ENCODE measurements at regions not wholly inside any gene's neighbourhood (a gene's known extent, or its start where the extent isn't known, plus 50 kb on each side); places are given as distances from the start of the nearest gene placed in this dataset.

- Histone ChIP-seq H3K4me1 (no peaks in the 10 kb centered on the region), H3K27ac (no peak overlapping the region), H3K4me3 (no peak overlapping the region), H3K27me3 (no peaks in the 10 kb centered on the region), H3K9me3 (no peaks in the 10 kb centered on the region), H3K36me3 (no peaks in the 10 kb centered on the region)
- no peak for TF ChIP-seq EP300 (IDR thresholded peaks at IDR 0.05)
- no peak for TF ChIP-seq CTCF (IDR thresholded peaks at IDR 0.05)
- TF ChIP-seq POLR2A (IDR thresholded peaks at IDR 0.05) = no peak
- TF ChIP-seq POLR2AphosphoS5 (IDR thresholded peaks at IDR 0.05) = no peak
- intact Hi-C loops (cut with DNase I) = no loop called here
- WGBS, 2 donors = 78 to 81% methylated on average over 3 of the region's 3 CpGs
- no peak for DNase-seq
Observed at GRCh38 chr12:118822512-118822911, 158.8 kb upstream of the SRRM4 start.

- no peak for TF ChIP-seq CTCF (IDR thresholded peaks at IDR 0.05)
- no peak for TF ChIP-seq POLR2AphosphoS5 (IDR thresholded peaks at IDR 0.05)
- TF ChIP-seq POLR2A (IDR thresholded peaks at IDR 0.05) = no peak
- no peak for TF ChIP-seq EP300 (IDR thresholded peaks at IDR 0.05)
- Histone ChIP-seq H3K4me1 (no peaks in the 10 kb centered on the region), H3K27me3 (no peaks in the 10 kb centered on the region), H3K4me3 (no peak overlapping the region), H3K27ac (no peak overlapping the region), H3K9me3 (no peaks in the 10 kb centered on the region), H3K36me3 (no peaks in the 10 kb centered on the region)
- DNase-seq = no peak
- 25 to 35% methylated on average over 1 of the region's 1 CpG for WGBS, 2 donors
- intact Hi-C loops (cut with DNase I) = no loop called here
Observed at GRCh38 chr12:118827047-118827446, 154.3 kb upstream of the SRRM4 start.

- H3K9me3 ChIP-seq = no peaks in the 10 kb centered on the region
- WGBS, 2 donors = 76 to 82% methylated on average over 6 of the region's 6 CpGs
- no peak overlapping the region for H3K27ac ChIP-seq
- TF ChIP-seq POLR2AphosphoS5 (IDR thresholded peaks at IDR 0.05) (no peak), CTCF (IDR thresholded peaks at IDR 0.05) (no peak), EP300 (IDR thresholded peaks at IDR 0.05) (no peak), POLR2A (IDR thresholded peaks at IDR 0.05) (no peak)
- H3K27me3 ChIP-seq = no peaks in the 10 kb centered on the region
- DNase-seq = no peak
- H3K36me3 ChIP-seq = no peaks in the 10 kb centered on the region
- H3K4me3 ChIP-seq = no peak overlapping the region
- no peaks in the 10 kb centered on the region for H3K4me1 ChIP-seq
- intact Hi-C loops (cut with DNase I) = no loop called here
Observed at GRCh38 chr12:118827606-118828005, 153.7 kb upstream of the SRRM4 start.

- 91 to 92% methylated on average over 1 of the region's 1 CpG for WGBS, 2 donors
- TF ChIP-seq CTCF (IDR thresholded peaks at IDR 0.05) (no peak), POLR2AphosphoS5 (IDR thresholded peaks at IDR 0.05) (no peak), POLR2A (IDR thresholded peaks at IDR 0.05) (no peak), EP300 (IDR thresholded peaks at IDR 0.05) (no peak)
- Histone ChIP-seq H3K4me3 (no peak overlapping the region), H3K27ac (no peak overlapping the region), H3K36me3 (no peaks in the 10 kb centered on the region), H3K4me1 (no peaks in the 10 kb centered on the region), H3K27me3 (no peaks in the 10 kb centered on the region), H3K9me3 (no peaks in the 10 kb centered on the region)
- no peak for DNase-seq
- intact Hi-C loops (cut with DNase I) = no loop called here
Observed at GRCh38 chr12:118830296-118830695, 151.0 kb upstream of the SRRM4 start.

- Histone ChIP-seq H3K27me3 (no peaks in the 10 kb centered on the region), H3K9me3 (no peaks in the 10 kb centered on the region), H3K4me1 (no peaks in the 10 kb centered on the region), H3K36me3 (no peaks in the 10 kb centered on the region), H3K4me3 (no peak overlapping the region), H3K27ac (no peak overlapping the region)
- TF ChIP-seq POLR2A (IDR thresholded peaks at IDR 0.05) (no peak), EP300 (IDR thresholded peaks at IDR 0.05) (no peak), POLR2AphosphoS5 (IDR thresholded peaks at IDR 0.05) (no peak), CTCF (IDR thresholded peaks at IDR 0.05) (no peak)
- DNase-seq = no peak
- 85 to 94% methylated on average over 1 of the region's 1 CpG for WGBS, 2 donors
- intact Hi-C loops (cut with DNase I) = no loop called here
Observed at GRCh38 chr12:118835926-118836325, 145.4 kb upstream of the SRRM4 start.

Data from sigmoid colon (tissue), 6 donors.